ENCODE measurements at regions not wholly inside any gene's neighbourhood (a gene's known extent, or its start where the extent isn't known, plus 50 kb on each side); places are given as distances from the start of the nearest gene placed in this dataset.

GRCh38 chr1:101081496-101082488 is 56.2 kb upstream of the DPH5 start (continued):
- TF ChIP-seq NFIC (IDR thresholded peaks at IDR 0.05; ENCODE audit: low read depth, low read length) (peak; percentile 80), BCL11A (IDR thresholded peaks at IDR 0.05; ENCODE audit: low read depth, low read length) (0 out of 2 replicates have a peak, but pooled peaks have one; percentile 12)
- TF ChIP-seq, protein P1, sequence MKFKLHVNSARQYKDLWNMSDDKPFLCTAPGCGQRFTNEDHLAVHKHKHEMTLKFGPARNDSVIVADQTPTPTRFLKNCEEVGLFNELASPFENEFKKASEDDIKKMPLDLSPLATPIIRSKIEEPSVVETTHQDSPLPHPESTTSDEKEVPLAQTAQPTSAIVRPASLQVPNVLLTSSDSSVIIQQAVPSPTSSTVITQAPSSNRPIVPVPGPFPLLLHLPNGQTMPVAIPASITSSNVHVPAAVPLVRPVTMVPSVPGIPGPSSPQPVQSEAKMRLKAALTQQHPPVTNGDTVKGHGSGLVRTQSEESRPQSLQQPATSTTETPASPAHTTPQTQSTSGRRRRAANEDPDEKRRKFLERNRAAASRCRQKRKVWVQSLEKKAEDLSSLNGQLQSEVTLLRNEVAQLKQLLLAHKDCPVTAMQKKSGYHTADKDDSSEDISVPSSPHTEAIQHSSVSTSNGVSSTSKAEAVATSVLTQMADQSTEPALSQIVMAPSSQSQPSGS (IDR thresholded peaks at IDR 0.05; ENCODE audit: low read length), result peak; percentile 46; the same call in 1 of the 2 replicates

DNA sequence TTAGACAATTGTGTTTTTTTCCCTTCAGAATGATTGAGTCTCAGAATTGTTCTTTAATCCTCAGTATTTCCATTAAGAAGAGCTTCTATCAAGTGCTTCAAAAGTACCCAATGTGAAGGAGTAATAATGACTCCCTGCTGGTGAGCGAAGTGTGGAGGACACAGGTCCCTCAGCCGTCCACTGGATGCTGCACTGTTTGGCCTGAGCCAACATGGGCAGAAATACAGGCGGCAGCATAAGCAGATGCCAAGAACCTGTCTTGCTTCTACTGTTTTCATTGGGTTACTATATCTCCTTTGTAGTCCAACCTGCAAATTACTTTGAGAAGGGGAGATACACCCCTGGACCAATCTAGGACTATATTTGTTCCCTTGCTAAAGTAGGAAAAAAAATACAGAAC is 55.3 kb upstream of the DPH5 start:
- 0 out of 4 replicates have a peak, but pooled peaks cover 0 to 3% of the 10 kb centered on the region in 2 experiments for H3K36me3 ChIP-seq (ENCODE audit: control insufficient read depth in 2 of 2, insufficient read depth in 2 of 2, low read length in 1 of 2)
- no peaks in the 10 kb centered on the region for H3K27me3 ChIP-seq (replicated peaks in 1 of 2; ENCODE audit: control insufficient read depth in 2 of 2, insufficient read depth in 2 of 2, low read length in 1 of 2)
- ChIA-PET RAD21 (ENCODE audit: unreplicated experiment) (no interaction called here), CTCF (interaction anchor here (1.2 to 1.9 kb wide), 3 partner anchors 8 to 29 kb away, joined by 3 to 4 read pairs (median 4); no protein-coding TSS in a partner anchor), POLR2A (no interaction called here), SMC1A (ENCODE audit: uncharacterized antibody, unreplicated experiment) (interaction anchor here (1.1 kb wide), 1 partner anchor 26 kb away, joined by 3 read pairs; no protein-coding TSS in a partner anchor)
- intact Hi-C loops (cut with micrococcal nuclease; ENCODE audit: unreplicated experiment), result no loop called here
- no peak overlapping the region for H3K4me3 ChIP-seq
- no peak overlapping the region for H3K4me2 ChIP-seq (ENCODE audit: control insufficient read depth, insufficient read depth)
- 99% methylated on average over 3 of the region's 3 CpGs for WGBS (ENCODE audit: insufficient coverage, insufficient replicate concordance, low lambda C conversion rate, missing lambda C conversion rate)
- in situ Hi-C loops (cut with MboI), result no loop called here
- no peaks in the 10 kb centered on the region for H3K79me2 ChIP-seq (ENCODE audit: control insufficient read depth, insufficient read depth, low read length)
- H4K20me1 ChIP-seq (ENCODE audit: control insufficient read depth, insufficient read depth), result no peaks in the 10 kb centered on the region
- no TSS peak for BruUV-seq (replicated peaks)
- FAIRE-seq, result no peak
- no peak for DNase-seq (ENCODE audit: low read depth, low spot score)
- peaks cover 7% of the 10 kb centered on the region; the same call in 1 of the 2 replicates for H3K4me1 ChIP-seq (ENCODE audit: control insufficient read depth, insufficient read depth, low read length)
- H3K9ac ChIP-seq (ENCODE audit: control insufficient read depth, insufficient read depth, low read length), result no peak overlapping the region
- H3K27ac ChIP-seq (ENCODE audit: control insufficient read depth, insufficient read depth), result no peak overlapping the region
- ATAC-seq, result no peak
- peaks cover 3% of the 10 kb centered on the region; the same call in 1 of the 3 replicates for H3K9me3 ChIP-seq (replicated peaks; ENCODE audit: control insufficient read depth, insufficient read depth, low read length)
- H2AFZ ChIP-seq (ENCODE audit: control insufficient read depth, low read depth, low read length), result no peak overlapping the region
- TF ChIP-seq, protein P2, sequence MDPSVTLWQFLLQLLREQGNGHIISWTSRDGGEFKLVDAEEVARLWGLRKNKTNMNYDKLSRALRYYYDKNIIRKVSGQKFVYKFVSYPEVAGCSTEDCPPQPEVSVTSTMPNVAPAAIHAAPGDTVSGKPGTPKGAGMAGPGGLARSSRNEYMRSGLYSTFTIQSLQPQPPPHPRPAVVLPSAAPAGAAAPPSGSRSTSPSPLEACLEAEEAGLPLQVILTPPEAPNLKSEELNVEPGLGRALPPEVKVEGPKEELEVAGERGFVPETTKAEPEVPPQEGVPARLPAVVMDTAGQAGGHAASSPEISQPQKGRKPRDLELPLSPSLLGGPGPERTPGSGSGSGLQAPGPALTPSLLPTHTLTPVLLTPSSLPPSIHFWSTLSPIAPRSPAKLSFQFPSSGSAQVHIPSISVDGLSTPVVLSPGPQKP (IDR thresholded peaks at IDR 0.05; ENCODE audit: low read depth, low read length), result no peak
- TF ChIP-seq HCFC1 (IDR thresholded peaks at IDR 0.05; ENCODE audit: low read length), result no peak
- no peak for TF ChIP-seq REST (IDR thresholded peaks at IDR 0.05; ENCODE audit: low read depth, low read length)
- TF ChIP-seq, protein P3, sequence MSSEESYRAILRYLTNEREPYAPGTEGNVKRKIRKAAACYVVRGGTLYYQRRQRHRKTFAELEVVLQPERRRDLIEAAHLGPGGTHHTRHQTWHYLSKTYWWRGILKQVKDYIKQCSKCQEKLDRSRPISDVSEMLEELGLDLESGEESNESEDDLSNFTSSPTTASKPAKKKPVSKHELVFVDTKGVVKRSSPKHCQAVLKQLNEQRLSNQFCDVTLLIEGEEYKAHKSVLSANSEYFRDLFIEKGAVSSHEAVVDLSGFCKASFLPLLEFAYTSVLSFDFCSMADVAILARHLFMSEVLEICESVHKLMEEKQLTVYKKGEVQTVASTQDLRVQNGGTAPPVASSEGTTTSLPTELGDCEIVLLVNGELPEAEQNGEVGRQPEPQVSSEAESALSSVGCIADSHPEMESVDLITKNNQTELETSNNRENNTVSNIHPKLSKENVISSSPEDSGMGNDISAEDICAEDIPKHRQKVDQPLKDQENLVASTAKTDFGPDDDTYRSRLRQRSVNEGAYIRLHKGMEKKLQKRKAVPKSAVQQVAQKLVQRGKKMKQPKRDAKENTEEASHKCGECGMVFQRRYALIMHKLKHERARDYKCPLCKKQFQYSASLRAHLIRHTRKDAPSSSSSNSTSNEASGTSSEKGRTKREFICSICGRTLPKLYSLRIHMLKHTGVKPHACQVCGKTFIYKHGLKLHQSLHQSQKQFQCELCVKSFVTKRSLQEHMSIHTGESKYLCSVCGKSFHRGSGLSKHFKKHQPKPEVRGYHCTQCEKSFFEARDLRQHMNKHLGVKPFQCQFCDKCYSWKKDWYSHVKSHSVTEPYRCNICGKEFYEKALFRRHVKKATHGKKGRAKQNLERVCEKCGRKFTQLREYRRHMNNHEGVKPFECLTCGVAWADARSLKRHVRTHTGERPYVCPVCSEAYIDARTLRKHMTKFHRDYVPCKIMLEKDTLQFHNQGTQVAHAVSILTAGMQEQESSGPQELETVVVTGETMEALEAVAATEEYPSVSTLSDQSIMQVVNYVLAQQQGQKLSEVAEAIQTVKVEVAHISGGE (CRISPR knock-in tag; IDR thresholded peaks at IDR 0.05), result no peak
